SK-N-SH (cell line): ENCODE measurements at regions not wholly inside any gene's neighbourhood (a gene's known extent, or its start where the extent isn't known, plus 50 kb on each side); places are given as distances from the start of the nearest gene placed in this dataset.
A peak's percentile ranks its signal among the peaks of the same experiment; 100 is the strongest.
"Not testable (repeated sequence)": the region's sequence is repeated elsewhere in the genome, so short reads cannot be mapped to it uniquely, and the experiment has no call there.

ENCODE experiments used
- CTCF ChIA-PET: fragments of 300-600, 350-600 bp; formaldehyde crosslinking; extraction: SDS; loops from one replicate; lab custom pipeline; 2021; lab: Yijun Ruan, JAX
- POLR2A ChIA-PET: fragments of 350-600 bp; sonication (Branson Sonifier 250); formaldehyde crosslinking; extraction: SDS; loops from one replicate; lab custom pipeline; 2020; ENCODE audit warnings: antibody characterized with exemption, inconsistent platforms; lab: Yijun Ruan, JAX
- DNase-seq: peaks from one replicate; pipeline ENCODE4 v3.0.0; 2012
- H2AFZ ChIP-seq: fragments of 200-600 bp; sonication (generic); 2 replicates; pipeline ENCODE4 v1.8.1; 2016; ENCODE audit warnings: antibody characterized with exemption, mild to moderate bottlenecking, low read depth
- H3F3A ChIP-seq: fragments of 200-600 bp; sonication (generic); replicated peaks from 2 replicates; pipeline ENCODE3; 2016; ENCODE audit warnings: antibody characterized with exemption, mild to moderate bottlenecking; ENCODE audit not compliant: insufficient read depth
- H3K27ac ChIP-seq, 2 experiments: fragments of 200-500 bp in 1 of 2; fragments of 200-600 bp in 1 of 2; sonication (Bioruptor generic) in 1 of 2; sonication (generic), shearing (Covaris generic) in 1 of 2; 2 replicates each; pipeline versions ENCODE4 v1.5.1 to v1.6.1; 2014 to 2016; ENCODE audit warnings: low read depth in 2 of 2, inconsistent platforms in 1 of 2, low read length in 1 of 2, mild to moderate bottlenecking in 1 of 2, mixed read lengths in 1 of 2
- H3K27me3 ChIP-seq: fragments of 200-600 bp; sonication (generic), shearing (Covaris generic); 2 replicates; pipeline ENCODE4 v1.6.1; 2016; ENCODE audit warnings: mixed run types; ENCODE audit not compliant: insufficient read depth
- H3K36me3 ChIP-seq, 2 experiments: fragments of 200-500 bp in 1 of 2; fragments of 200-600 bp in 1 of 2; sonication (Bioruptor generic) in 1 of 2; sonication (generic) in 1 of 2; replicated peaks in 1 of 2; 2 replicates each; pipeline versions ENCODE3 to v1.5.1; 2014 to 2016; ENCODE audit warnings: low read length in 1 of 2, mild to moderate bottlenecking in 1 of 2; ENCODE audit not compliant: insufficient read depth in 2 of 2, control insufficient read depth in 1 of 2
- H3K4me1 ChIP-seq, 2 experiments: fragments of 200-500 bp in 1 of 2; fragments of 200-600 bp in 1 of 2; sonication (Bioruptor generic) in 1 of 2; sonication (generic), shearing (Covaris generic) in 1 of 2; 2 replicates each; pipeline versions ENCODE4 v1.5.1 to v1.6.1; 2014 to 2016; ENCODE audit warnings: low read depth in 1 of 2, low read length in 1 of 2, mixed run types in 1 of 2; ENCODE audit not compliant: insufficient read depth in 2 of 2, control insufficient read depth in 1 of 2
- H3K4me2 ChIP-seq: fragments of 200-600 bp; sonication (generic), shearing (Covaris generic); 2 replicates; pipeline ENCODE4 v1.6.1; 2017; ENCODE audit warnings: mixed run types
- H3K4me3 ChIP-seq, 2 experiments: fragments of 200-500 bp in 1 of 2; fragments of 200-600 bp in 1 of 2; sonication (Bioruptor generic) in 1 of 2; sonication (generic), shearing (Covaris generic) in 1 of 2; 2 replicates each; pipeline versions ENCODE4 v1.5.1 to v1.8.1; 2014 to 2016; ENCODE audit warnings: low read depth in 2 of 2, inconsistent platforms in 1 of 2, low read length in 1 of 2, mild to moderate bottlenecking in 1 of 2, mixed read lengths in 1 of 2, moderate library complexity in 1 of 2
- H3K79me2 ChIP-seq: fragments of 200-600 bp; sonication (generic); 2 replicates; pipeline ENCODE4 v1.8.1; 2017; ENCODE audit warnings: mild to moderate bottlenecking; ENCODE audit not compliant: insufficient read depth
- H3K9ac ChIP-seq: fragments of 200-600 bp; sonication (generic); 2 replicates; pipeline ENCODE4 v1.6.1; 2017; ENCODE audit warnings: mixed run types
- H3K9me2 ChIP-seq: fragments of 200-600 bp; sonication (generic); 2 replicates; pipeline ENCODE4 v1.6.1; 2017; ENCODE audit warnings: mixed run types
- H3K9me3 ChIP-seq: fragments of 200-600 bp; sonication (generic); 2 replicates; pipeline ENCODE4 v1.6.1; 2017; ENCODE audit warnings: mixed run types, mild to moderate bottlenecking, moderate library complexity
- H4K20me1 ChIP-seq: fragments of 200-600 bp; sonication (generic); 2 replicates; pipeline ENCODE4 v1.6.1; 2017; ENCODE audit warnings: mild to moderate bottlenecking, mixed run types; ENCODE audit not compliant: insufficient read depth
- ELF1 ChIP-seq: IDR thresholded peaks from 2 replicates; pipeline ENCODE4 v1.4.0; 2012
- FOXJ3 ChIP-seq: sonication (generic); formaldehyde crosslinking; IDR thresholded peaks from 2 replicates; pipeline ENCODE4 v1.5.1; 2020; ENCODE audit warnings: mild to moderate bottlenecking, missing genetic modification reagents
- GATA2 ChIP-seq: sonication (generic); formaldehyde crosslinking; IDR thresholded peaks from 2 replicates; pipeline ENCODE4 v1.5.0; 2020; ENCODE audit warnings: mild to moderate bottlenecking, missing genetic modification reagents
- NRF1 ChIP-seq: IDR thresholded peaks from 2 replicates; pipeline ENCODE4 v1.6.1; 2012; ENCODE audit warnings: low read depth, mild to moderate bottlenecking, low read length
- RAD21 ChIP-seq: IDR thresholded peaks from 2 replicates; pipeline ENCODE4 v1.6.1; 2012; ENCODE audit warnings: mild to moderate bottlenecking, low read length
- RCOR1 ChIP-seq: fragments of 150-350 bp; IDR thresholded peaks from 2 replicates; pipeline ENCODE4 v1.6.1; 2017; ENCODE audit warnings: antibody characterized with exemption, low read length
- REST ChIP-seq: IDR thresholded peaks from 2 replicates; pipeline ENCODE4 v1.6.1; 2012; ENCODE audit warnings: mild to moderate bottlenecking, low read depth, low read length, moderate library complexity
- TAF1 ChIP-seq: IDR thresholded peaks from 2 replicates; pipeline ENCODE4 v1.6.1; 2012; ENCODE audit warnings: low read depth, mild to moderate bottlenecking, low read length, moderate library complexity, borderline replicate concordance
- WGBS: methylation state at CpG from one replicate; pipeline ENCODE4 v1.1.6; 2017; ENCODE audit warnings: low lambda C conversion rate; 5-methylcytosine and 5-hydroxymethylcytosine counted together

GRCh38 chrX:54640736-54641135, 110.7 kb downstream of the GNL3L start (continued):
- TF ChIP-seq REST (no peak), GATA2 (CRISPR knock-in tag) (no peak)

- TF ChIP-seq ELF1 (no peak), NRF1 (no peak), RCOR1 (no peak), FOXJ3 (no peak), TAF1 (no peak), RAD21 (no peak), REST (no peak)
- peaks cover 0 to 9% of the 10 kb centered on the region in 2 experiments; a peak in 2 of 4 replicates for H3K4me1 ChIP-seq
- H3F3A ChIP-seq: peaks cover 3% of the 10 kb centered on the region
- no peak overlapping the region for H2AFZ ChIP-seq
- H3K27me3 ChIP-seq: no peaks in the 10 kb centered on the region
- no peak overlapping the region for H3K4me2 ChIP-seq
- no peaks in the 10 kb centered on the region for H3K9me3 ChIP-seq
- peak overlapping the region in 1 of 2 experiments; percentile 25; a peak in 1 of 4 replicates for H3K27ac ChIP-seq
- no peak for DNase-seq
- ChIA-PET POLR2A (interaction anchor here (1.0 kb wide), 1 partner anchor 166 kb away, joined by 4 read pairs; the partner anchor contains the start of gene MAGED2), CTCF (interaction anchor here (1.2 to 2.5 kb wide), 2 partner anchors 167 to 358 kb away, joined by 3 to 14 read pairs; partner anchors contain the start of genes APEX2 and MAGED2)
- H3K4me3 ChIP-seq: no peak overlapping the region
- no peak overlapping the region for H3K9ac ChIP-seq
- H3K36me3 ChIP-seq: no peaks in the 10 kb centered on the region
- no peaks in the 10 kb centered on the region for H4K20me1 ChIP-seq
- H3K79me2 ChIP-seq: no peaks in the 10 kb centered on the region; the same call in 1 of the 2 replicates
- no peaks in the 10 kb centered on the region for H3K9me2 ChIP-seq
Observed at GRCh38 chrX:54641530-54641929, 111.5 kb downstream of the GNL3L start.

GRCh38 chrX:54647607-54648006, 117.6 kb downstream of the GNL3L start:
- not testable (repeated sequence) for H3K9me2 ChIP-seq
- whole genome bisulfite sequencing: 85% methylated on average over 4 of the region's 4 CpGs

More at GRCh38 chrX:54647607-54648006, 117.6 kb downstream of the GNL3L start:
- H3K79me2 ChIP-seq, H3K27ac ChIP-seq, POLR2A ChIA-PET, H3K4me1 ChIP-seq, H3F3A ChIP-seq, H3K36me3 ChIP-seq, H3K4me2 ChIP-seq, H3K27me3 ChIP-seq, H3K9ac ChIP-seq, DNase-seq, H3K9me3 ChIP-seq, H3K4me3 ChIP-seq, H4K20me1 ChIP-seq, H2AFZ ChIP-seq, CTCF ChIA-PET: not testable (repeated sequence)
